ENCODE measurements at regions not wholly inside any gene's neighbourhood (a gene's known extent, or its start where the extent isn't known, plus 50 kb on each side); places are given as distances from the start of the nearest gene placed in this dataset.

DNA sequence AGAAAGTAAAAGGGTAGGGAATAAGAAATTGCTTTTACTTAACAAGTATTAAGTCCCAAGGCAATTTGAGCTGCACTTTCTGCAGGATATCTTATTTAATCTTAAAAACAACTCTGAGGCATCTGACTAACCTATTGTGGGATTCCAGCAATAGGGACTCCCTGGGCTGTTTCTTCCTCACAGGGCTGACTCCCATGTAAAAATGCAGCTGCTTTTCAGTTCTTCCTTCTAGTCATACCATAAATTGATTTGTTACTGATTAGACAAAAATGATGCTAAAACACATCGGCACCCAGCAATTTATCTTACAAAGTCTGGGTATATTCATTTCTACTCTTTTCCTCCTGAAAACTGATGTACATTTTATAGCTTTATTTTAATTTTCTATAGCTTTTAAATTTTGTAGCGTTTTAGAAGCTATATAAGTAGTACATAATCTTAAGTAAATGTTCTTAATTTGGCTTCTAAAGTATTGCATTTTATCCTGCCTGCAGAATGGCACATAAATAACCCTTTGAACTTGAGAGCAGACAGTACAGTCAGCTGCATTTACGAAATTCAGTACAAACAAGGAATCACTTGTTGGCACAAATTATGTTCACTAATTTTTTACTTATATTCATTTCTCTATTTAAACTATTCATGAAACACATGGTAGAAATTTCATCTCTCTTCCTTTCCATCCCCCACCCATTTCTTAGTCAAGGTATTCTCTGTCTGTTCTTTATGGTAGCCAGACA, 102.4 kb upstream of the FRY start:
- DNase-seq (ENCODE audit: low spot score), result no peak

DNA sequence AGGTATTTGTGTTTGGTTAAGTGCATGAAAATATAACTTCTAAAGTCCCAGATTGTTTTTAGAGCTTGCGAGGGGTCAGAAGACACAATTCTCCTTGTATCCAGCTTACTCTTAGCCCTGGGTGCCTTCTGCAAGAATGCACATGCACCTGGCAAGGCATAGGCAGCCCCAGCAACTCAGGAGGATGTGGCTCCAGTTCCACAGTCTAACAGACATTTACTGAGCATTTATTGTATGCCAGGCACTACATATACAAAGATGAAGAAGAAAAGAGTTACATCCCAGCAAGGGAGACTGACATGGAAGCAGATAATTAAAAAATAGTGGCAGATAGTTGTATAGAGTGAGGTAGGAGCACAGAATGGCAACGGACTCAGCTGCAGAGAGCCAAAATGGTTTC, 101.1 kb upstream of the FRY start:
- DNase-seq (ENCODE audit: low spot score), result no peak

DNA sequence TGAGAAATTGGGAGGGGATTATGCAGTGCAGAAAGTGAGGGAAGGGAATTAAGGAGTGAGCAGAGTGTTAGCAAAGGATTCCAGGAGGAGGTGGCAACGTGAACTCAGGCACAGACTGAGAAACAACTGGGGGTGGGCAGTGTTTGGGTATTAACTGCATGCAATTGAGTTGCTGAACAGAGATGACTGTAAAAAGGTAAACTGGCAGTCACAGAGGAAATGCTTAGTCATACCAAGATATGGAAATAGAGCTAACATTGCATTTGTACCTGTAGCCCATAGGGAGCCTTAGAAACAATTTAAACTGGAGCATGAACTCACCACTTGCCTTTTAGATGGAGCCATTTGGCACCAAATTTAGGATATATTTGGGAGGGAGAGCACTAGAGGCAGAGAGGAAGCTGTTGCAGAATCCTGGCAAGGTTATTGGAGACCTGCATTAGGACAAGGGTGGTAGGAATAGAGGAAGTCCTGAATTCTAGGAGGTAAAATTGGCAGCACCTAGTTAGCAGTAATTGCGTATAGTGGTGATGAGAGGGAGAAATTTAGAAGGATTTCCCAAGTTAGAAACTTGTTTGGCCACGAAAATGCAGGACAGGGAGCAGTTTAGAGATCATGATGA, 100.6 kb upstream of the FRY start:
- DNase-seq (ENCODE audit: low spot score), result peak; percentile 38

DNA sequence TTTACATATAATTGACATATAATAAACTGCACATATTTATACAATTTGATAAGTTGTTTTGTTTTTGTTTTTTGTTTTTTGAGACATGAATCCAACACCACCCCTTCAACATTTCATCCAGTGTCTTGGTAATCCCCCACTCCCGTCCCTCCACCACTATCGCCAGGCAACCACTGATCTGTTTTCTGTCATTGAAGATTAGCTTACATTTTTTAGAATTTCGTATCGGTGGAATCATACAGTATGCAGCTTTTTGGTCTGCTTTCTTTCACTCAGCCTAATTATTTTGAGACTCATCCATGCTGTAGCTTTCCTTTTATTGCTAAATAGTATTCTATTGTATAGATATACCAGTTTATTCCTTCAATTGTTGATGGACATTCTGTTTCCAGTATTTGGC, 94.1 kb upstream of the FRY start:
- no peak for DNase-seq (ENCODE audit: low spot score)

DNA sequence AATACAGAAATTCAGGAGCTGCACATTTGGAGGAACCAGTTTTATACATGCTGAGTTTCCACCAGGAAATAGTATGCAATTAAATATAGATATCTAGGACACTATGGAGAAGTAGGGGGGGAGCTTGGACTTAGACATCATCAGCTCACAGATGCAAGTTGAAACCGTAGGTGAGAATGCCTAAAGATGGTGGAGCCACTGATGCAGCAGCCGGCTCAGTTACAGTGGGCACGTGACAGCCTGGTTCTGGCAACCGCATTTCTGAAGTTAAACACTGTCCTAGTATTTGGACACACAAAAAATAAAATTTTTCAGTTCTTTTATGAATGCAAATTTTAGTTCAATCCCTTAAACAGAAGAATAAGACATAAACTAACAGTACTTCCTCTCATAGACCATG, 91.5 kb upstream of the FRY start:
- DNase-seq (ENCODE audit: low spot score), result no peak

DNA sequence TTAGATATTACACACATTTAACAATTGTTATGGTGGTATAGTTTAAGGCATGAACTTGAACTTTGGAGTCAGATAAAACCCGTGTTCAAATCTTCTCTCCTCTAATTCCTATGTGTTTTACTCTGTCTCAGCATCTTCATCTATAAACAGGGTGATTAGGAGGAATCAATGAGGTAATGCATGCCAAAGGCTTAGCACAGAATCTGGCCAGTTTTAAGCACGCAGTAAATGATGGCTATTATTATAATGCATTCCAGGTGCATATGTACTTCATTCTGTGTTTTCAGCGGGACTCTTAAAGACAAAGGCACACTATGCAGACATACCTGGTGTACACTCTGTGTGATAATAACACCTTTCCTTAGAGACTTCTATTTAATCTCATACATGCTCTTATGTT, 88.0 kb upstream of the FRY start:
- no peak for DNase-seq (ENCODE audit: low spot score)

DNA sequence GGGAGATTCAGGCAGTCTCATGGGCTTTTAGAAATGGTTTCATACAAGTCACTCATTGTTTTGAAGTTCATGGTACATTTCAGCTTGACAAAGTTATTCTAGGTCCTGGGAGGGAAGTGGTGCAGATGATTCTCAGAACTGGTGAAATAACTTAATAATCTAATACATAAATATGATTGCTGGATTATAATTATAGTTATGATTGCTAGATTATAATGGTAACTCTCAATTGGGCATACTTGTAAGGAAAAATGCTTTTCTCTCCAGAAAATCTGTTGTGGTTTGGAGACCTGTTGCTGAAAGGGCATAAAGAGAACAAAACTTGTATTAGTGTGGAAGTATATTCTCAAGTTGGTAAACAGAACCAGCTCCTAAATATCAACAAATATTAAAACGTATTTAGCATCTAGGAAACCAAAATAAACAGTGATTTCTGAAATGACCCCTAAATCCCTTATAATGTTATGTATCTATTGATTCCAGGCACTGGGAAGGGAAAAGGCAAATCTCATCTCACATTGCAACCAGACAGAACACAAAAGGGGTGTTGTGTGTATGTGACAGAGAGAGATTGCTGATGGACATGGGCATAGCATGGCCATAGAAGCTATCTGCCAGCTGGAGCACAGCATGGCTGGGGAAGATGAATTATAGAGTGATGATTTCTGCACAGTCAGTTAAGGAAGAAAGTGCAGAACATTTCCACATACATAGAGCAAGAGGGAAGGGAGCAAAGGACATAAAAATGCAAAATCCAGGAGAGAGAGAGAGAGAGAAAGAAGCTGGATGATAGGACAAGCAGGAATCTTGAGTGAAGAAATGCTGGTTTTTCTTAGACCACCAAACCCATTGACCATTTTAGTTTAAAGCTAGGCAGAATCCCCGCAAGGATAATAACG, 87.1 kb upstream of the FRY start:
- no peak for DNase-seq (ENCODE audit: low spot score)

DNA sequence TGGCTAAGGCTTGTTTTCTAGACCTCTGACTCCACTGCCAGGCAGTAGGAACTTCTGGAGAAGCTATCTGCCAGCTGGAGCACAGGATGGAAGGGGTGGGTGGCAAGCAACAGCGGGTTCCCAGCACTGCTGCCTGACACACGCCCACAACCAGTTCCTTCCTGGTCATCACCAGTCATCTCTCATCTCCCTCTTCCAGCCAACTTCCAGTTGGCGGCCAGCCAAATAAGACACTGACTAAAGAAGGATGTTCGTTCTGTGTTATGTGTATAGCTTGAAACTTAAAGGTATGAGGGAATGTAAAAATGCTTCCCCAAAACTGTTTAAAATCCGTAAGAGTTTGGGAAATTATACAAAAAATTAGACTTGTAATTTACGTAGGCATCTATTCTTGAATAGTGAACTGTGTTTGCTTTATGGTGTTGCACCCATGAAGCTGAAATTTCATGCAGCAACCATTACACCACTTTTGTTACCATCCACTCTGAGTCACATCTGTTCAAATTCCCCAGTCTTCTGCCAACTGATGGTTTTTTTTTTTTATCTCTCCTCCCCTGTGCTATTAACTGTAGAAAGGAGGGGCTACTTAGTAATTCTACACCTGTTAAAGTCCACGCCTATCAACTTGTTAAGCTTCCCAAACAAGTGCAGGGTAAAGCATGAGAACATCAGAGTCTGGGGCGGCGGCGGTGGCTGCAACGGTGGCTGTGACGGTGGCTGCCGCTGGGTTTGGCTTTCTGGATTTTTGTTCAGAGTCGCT, 86.2 kb upstream of the FRY start:
- DNase-seq (ENCODE audit: low spot score), result peak; percentile 38

DNA sequence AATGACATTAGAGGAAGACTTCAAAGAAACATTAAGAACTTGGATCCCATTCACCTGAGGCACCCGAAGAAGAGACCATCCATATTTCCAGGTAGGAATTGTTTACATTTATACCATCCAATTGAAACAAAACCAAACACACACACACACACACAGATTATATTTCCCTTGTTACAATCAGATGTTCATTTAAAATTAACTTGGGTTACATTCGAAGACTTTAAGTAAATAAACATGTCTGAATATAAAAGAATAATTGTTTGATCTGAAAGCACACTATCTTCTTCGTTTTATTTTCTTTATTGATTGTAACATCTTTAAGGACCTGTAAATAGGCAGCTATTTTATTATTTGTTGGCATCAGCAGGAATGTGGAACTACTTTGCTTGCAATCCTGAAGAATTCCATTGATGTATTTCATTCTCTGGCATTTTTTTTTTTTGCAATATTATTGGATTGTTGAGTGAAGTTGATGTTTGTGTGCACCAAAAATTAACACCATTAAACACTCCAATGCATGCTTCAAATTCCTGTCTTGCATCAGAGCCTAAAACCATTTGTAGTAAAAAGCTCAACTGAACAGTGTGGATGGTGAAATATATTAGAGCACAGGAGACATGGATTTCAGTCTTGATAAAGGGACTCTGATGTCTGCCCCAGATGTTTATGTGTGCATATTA, 85.3 kb upstream of the FRY start:
- no peak for DNase-seq (ENCODE audit: low spot score)

DNA sequence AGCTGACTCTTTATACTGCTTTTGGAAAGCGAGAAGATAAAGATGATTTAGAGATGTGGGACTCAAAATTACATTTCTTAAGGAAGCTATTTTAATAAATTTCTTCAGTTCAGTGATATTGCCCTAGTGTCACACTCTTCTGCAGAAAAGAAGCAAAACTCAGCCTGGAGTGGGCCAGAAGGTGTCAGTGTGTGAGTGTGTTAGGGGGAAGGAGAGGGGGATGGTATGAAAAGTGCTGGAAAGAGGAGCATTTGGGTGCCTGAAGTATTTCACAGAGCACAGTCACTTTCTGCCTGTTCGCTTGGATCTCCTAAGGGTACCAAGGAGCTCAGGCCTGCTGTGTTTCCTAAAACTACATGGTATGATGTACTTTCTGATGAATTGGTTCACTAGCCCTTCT, 84.5 kb upstream of the FRY start:
- no peak for DNase-seq (ENCODE audit: low spot score)

DNA sequence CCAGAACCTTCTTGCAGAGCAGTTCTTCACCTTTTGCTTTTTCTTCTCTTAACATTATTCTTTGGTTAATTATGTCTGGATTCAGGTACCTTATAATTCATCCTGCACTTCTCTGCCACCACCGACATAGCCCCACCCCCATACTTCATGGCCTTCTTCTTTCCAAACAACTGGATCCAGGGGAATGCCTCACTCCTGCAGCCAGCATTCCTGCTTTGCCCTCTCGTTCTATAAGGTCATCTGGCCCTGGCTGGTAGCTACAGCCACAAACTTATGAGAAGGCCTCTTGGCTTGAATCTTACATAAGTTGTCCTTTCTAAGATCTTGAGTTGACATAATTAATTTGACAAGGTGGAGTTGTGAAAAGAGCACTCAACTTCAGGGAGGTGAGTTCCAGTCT, 84.1 kb upstream of the FRY start:
- DNase-seq (ENCODE audit: low spot score), result no peak

DNA sequence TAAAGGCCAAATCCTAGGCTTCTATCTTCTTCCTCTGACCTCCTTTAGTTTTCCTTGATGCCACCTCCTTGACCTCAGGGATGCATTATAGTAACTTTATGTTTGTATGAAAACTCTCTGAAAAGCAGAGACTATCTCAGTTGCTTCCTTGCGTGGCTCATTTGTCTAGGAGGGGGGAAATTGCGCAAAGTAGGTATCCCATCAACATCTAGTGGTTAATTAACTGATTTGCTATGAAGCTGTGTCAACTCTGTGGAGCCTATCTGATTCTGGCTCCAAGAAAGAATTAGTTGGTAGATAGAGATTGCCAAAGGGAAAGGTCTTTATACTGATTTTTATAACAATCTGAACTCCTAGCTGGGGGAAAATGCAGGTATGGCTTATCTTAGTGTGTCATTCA, 82.1 kb upstream of the FRY start:
- DNase-seq (ENCODE audit: low spot score), result no peak

DNA sequence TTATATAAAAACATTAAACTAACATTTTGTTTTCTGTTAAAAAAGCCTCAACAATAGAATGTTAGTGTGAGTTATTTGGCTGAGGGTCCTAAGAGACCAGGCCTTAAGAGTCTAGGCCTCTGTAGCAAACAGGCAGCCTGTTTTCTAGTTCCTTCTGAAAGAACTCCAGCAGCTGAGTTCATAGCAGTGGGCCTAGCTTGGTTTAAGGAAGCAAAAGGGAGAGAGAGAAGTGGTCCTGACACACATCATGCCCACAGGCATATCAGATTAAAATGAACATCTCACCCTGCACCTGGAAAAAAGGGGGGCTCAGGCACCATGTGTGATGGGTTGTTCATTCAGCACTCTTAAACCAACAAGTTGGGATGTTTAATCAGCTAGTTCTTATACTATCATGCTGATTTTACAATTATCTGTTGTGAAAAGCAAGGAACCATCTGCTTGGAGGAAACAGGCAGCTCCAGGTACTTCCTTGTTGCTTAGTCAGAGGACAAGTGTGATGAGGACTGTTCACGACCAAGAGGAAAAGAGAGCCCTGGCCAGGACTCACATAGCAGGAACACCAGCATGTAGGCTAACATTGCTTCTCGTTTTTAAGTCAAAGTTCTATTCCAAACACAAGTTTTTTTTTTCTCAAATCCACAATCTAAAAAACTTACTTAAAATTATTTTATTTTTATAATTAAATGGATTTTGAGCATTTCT, 81.3 kb upstream of the FRY start:
- peak; percentile 31 for DNase-seq (ENCODE audit: low spot score)

DNA sequence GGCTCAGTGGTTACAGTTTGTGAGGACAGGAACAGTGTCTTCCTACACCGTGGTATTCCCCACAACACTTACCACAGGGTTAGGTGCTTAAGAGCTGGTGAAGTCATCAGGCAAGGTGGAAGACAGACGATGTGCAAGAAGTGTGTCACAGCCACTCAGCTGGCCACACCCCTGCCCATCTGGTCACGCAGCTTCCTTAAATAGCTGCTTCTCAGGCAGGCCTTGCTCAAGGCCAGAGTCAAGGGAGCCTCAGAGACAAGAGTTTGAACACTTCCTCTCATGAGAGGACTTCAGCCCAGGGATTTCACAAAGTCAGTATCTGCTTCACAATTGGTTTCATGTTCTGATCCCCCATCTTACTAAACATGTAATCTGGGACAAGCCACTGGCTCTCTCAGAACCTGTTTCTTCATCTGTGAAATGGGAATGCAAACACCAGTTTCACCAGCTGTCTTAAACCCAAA, 80.3 kb upstream of the FRY start:
- DNase-seq (ENCODE audit: low spot score), result peak; percentile 35

DNA sequence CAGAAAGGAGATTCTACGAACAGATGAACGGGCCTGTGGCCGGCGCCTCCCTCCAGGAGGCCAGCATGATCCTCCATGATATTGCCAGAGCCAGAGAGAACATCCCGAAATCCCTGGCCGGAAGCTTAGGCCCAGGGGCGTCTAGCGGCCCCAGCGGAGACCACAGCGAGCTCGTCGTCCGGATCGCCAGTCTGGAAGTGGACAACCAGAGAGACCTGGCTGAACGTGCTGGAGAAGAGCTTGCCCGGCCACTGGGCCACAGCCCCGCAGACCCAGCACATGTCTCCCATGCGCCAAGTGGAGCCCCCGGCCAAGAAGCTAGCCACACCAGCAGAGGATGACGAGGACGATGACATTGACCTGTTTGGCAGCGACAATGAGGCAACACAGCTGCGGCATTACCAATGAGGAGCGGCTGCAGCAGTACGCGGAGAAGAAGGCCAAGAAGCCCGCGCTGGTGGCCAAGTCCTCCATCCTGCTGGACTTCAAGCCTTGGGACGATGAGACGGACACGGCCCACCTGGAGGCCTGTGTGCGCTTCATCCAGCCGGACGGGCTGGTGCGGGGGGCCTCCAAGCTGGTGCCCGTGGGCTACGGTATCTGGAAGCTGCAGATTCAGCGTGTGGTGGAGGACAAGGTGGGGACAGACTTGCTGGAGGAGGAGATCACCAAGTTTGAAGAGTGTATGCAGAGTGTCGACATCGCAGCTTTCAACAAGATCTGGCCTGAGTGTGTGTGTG, 78.8 kb upstream of the FRY start:
- no peak for DNase-seq (ENCODE audit: low spot score)

DNA sequence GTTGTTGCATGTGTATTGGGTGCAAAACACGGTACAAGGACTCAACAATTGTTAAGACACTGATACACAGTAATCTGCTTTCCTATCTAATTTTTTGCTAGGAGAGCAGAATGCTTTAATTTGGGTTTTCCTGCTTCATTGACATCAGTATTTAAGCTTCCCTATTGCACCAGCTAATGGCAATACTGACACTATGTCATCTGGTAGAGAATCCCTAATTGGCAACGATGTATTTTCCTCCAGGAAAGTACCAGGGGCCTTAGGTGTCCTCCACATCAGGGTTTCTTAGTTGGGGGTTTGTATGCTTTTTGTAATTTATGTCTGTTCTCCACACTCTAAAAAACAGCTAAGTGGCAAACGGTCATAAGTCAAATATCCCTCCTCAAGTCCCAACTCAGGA, 76.5 kb upstream of the FRY start:
- no peak for DNase-seq (ENCODE audit: low spot score)

DNA sequence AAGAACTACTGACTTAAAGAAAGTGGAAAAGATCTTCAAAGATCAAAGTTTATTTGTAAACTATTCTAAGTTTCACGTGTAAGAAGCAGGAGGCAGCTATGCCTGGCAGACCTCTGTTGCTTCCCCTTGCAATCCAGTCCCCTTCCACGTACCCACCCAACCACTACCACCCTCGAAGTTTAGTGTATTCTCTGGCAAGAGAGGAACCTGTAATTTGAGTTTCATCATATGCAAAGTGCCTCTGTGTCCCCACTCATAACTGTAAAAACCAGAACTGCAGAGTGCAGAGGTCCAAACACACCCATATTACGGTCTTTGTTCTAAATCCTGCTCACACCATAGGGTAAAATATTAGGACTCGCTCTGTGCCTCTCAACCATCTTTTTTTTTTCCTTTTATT, 75.8 kb upstream of the FRY start:
- DNase-seq (ENCODE audit: low spot score), result no peak

DNA sequence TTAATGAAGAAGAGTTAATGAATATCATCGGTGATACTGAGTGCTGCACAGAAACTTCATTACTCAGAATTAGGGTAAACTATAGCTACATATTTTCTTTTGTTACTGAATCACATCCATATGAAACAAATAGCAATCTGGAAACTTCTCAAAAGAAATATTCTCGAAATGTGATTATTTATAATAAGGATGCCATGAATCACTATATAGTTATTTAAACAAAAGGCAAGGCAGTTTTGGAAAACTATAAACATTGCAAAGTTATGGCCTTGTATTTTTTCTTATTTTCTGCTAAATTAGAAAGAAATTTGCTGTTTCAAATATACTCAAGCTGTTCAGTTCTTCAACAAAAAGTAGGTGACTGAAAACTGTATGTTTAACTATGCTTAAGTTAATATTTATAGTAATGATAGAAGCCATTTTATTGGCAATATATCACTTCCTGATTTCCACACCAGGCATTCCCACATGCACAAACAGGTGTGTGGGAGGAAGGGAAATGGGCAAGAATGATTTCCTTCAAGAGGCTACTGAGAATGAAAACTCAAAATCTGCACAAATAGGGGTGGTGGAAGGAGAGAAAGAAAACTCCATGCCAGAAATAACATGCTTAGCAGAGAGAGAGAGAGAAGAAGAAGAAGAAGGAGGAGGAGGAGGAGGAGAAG, 74.5 kb upstream of the FRY start:
- DNase-seq (ENCODE audit: low spot score), result no peak

DNA sequence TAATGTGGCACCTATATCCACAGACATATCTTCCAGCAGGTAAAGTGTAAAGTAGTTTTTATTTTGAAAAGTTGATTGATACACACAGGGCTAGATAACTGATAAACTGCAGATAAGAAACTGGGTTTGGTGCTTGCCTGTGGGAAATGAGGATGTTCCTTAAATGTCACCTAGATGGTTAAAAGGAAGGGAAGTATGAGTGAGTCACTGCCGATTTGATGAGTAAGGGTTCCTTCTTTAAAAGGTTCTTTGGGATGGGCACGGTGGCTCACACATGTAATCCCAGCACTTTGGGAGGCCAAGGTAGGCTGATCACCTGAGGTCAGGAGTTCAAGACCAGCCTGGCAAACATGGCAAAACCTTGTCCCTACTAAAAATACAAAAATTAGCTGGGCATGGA, 73.8 kb upstream of the FRY start:
- DNase-seq (ENCODE audit: low spot score), result no peak

All from cerebellar cortex (tissue), 1 donor.